C4-2B (cell line): ENCODE measurements at regions not wholly inside any gene's neighbourhood (a gene's known extent, or its start where the extent isn't known, plus 50 kb on each side); places are given as distances from the start of the nearest gene placed in this dataset.

Source experiments
- ZFX ChIP-seq: fragments of 450-650 bp; IDR thresholded peaks from 2 replicates; pipeline ENCODE4 v1.6.1; 2017
- TF ChIP-seq, protein P1 (sequence below): fragments of 450-650 bp; conservative IDR thresholded peaks from 2 replicates; pipeline ENCODE4 v1.5.1; 2017; ENCODE audit warnings: mild to moderate bottlenecking

DNA sequence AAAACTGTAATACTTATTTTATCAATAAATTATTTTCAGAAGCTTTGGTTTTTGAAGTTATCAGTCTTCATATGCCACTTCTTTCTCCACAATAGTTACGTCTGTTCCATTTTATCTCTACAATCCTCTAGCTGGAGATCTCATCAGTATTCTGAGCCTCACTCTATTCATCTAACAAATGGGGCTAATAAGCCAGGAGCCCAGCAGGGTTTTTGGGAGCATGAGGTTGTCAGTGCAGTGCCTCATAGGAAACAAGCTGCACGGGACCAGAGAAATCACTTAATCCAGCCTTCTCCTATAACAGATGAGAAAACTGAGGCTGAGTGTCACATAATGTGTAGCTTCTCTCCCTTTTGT is 501.9 kb upstream of the RGS6 start:
- TF ChIP-seq, protein P1, sequence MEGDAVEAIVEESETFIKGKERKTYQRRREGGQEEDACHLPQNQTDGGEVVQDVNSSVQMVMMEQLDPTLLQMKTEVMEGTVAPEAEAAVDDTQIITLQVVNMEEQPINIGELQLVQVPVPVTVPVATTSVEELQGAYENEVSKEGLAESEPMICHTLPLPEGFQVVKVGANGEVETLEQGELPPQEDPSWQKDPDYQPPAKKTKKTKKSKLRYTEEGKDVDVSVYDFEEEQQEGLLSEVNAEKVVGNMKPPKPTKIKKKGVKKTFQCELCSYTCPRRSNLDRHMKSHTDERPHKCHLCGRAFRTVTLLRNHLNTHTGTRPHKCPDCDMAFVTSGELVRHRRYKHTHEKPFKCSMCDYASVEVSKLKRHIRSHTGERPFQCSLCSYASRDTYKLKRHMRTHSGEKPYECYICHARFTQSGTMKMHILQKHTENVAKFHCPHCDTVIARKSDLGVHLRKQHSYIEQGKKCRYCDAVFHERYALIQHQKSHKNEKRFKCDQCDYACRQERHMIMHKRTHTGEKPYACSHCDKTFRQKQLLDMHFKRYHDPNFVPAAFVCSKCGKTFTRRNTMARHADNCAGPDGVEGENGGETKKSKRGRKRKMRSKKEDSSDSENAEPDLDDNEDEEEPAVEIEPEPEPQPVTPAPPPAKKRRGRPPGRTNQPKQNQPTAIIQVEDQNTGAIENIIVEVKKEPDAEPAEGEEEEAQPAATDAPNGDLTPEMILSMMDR = no peak
- TF ChIP-seq ZFX = no peak
